Spleen (tissue), 11 donors: ENCODE measurements at regions not wholly inside any gene's neighbourhood (a gene's known extent, or its start where the extent isn't known, plus 50 kb on each side); places are given as distances from the start of the nearest gene placed in this dataset.

Source experiments
- DNase-seq: peaks from one replicate; pipeline ENCODE4 v3.0.0-alpha.2; 2020
- H3K27ac ChIP-seq, 8 donors: fragments of 200-600 bp; sonication (generic) in 7 of 8; 1 replicate in 4 of 8; 2 replicates in 4 of 8; pipeline versions ENCODE4 v1.5.0 to v1.8.0; 2016 to 2021; ENCODE audit warnings: inconsistent platforms in 4 of 8, mild to moderate bottlenecking in 4 of 8, moderate library complexity in 1 of 8
- H3K27me3 ChIP-seq, 7 donors: fragments of 200-600 bp; sonication (generic) in 6 of 7; replicated peaks in 1 of 7; 1 replicate in 4 of 7; 2 replicates in 3 of 7; pipeline versions ENCODE4 v1.5.0 to v1.8.0; 2016 to 2021; ENCODE audit warnings: inconsistent platforms in 3 of 7, mild to moderate bottlenecking in 1 of 7
- H3K36me3 ChIP-seq, 6 donors: fragments of 200-600 bp; sonication (generic) in 5 of 6; 1 replicate in 4 of 6; 2 replicates in 2 of 6; pipeline versions ENCODE4 v1.5.0 to v1.8.0; 2016 to 2021; ENCODE audit warnings: inconsistent platforms in 2 of 6
- H3K4me1 ChIP-seq, 6 donors: fragments of 200-600 bp; sonication (generic) in 5 of 6; 1 replicate in 3 of 6; 2 replicates in 3 of 6; pipeline versions ENCODE4 v1.5.0 to v1.8.0; 2016 to 2021; ENCODE audit warnings: inconsistent platforms in 3 of 6
- H3K4me3 ChIP-seq, 8 donors: fragments of 200-600 bp; sonication (generic) in 7 of 8; 1 replicate in 4 of 8; 2 replicates in 4 of 8; pipeline versions ENCODE4 v1.5.0 to v1.8.0; 2016 to 2021; ENCODE audit warnings: inconsistent platforms in 4 of 8, mild to moderate bottlenecking in 4 of 8, moderate library complexity in 2 of 8
- H3K9me3 ChIP-seq, 8 donors: fragments of 200-600 bp; sonication (generic) in 7 of 8; 1 replicate in 4 of 8; 2 replicates in 4 of 8; pipeline versions ENCODE4 v1.5.0 to v1.8.0; 2016 to 2021; ENCODE audit warnings: inconsistent platforms in 4 of 8
- CTCF ChIP-seq, 11 experiments: fragments of 200-600 bp in 7 of 11; fragments of 450-650 bp in 4 of 11; sonication (generic) in 4 of 11; IDR thresholded peaks in 8 of 11; conservative IDR thresholded peaks in 3 of 11; 1 replicate in 7 of 11; 2 replicates in 4 of 11; pipeline versions ENCODE4 v1.4.0 to v1.8.0; 2016 to 2021; ENCODE audit warnings: antibody characterized with exemption in 11 of 11, inconsistent platforms in 4 of 11, mild to moderate bottlenecking in 1 of 11
- POLR2A ChIP-seq, 3 donors: fragments of 450-650 bp; IDR thresholded peaks; one replicate each; pipeline ENCODE4 v1.5.1; 2017; ENCODE audit warnings: antibody characterized with exemption in 3 of 3, mild to moderate bottlenecking in 1 of 3
- POLR2AphosphoS5 ChIP-seq, 3 donors: sonication (generic); formaldehyde crosslinking; IDR thresholded peaks; one replicate each; pipeline ENCODE4 v1.5.1; 2017; ENCODE audit warnings: antibody characterized with exemption in 3 of 3
- WGBS, 5 donors: extraction: QIAGEN DNeasy Blood & Tissue Kit in 3 of 5; methylation state at CpG; one replicate each; pipeline versions ENCODE4 v1.1.5 to v1.1.7; 2013 to 2018; 5-methylcytosine and 5-hydroxymethylcytosine counted together
- intact Hi-C: fragments of 100-400 bp; cut with DNase I; formaldehyde crosslinking; loops from one replicate; pipeline ENCODE4 v1.15.0; 2023; ENCODE audit warnings: low total_unique reads
- donor health status: healthy with polysubstance abuse.
- donor health status: DM: no; HTN: no; CAD: no; lungs with moderate emphysema.
- donor health status: DM: no; HTN: no; CAD: no.
- donor health status: Bipolar disorder and iron deficiency.
- donor health status: healthy.
- donor health status: DM: no; HTN: no; CAD: no.
- donor health status: DM: yes; HTN: yes; CAD: no.

GRCh38 chr17:77665833-77666232 lies 292.7 kb upstream of the TNRC6C start:
- no peak overlapping the region for H3K4me3 ChIP-seq
- no peak for DNase-seq
- TF ChIP-seq POLR2AphosphoS5 (IDR thresholded peaks at IDR 0.05), result no peak
- no peak for TF ChIP-seq POLR2A (IDR thresholded peaks at IDR 0.05)
- no peak for TF ChIP-seq CTCF (IDR thresholded peaks at IDR 0.05 in 8 of 11, conservative IDR thresholded peaks at IDR 0.05 in 3 of 11)
- H3K4me1 ChIP-seq, result peaks cover 0 to 24% (median 13%) of the 10 kb centered on the region in 6 donors
- WGBS, 5 donors, result 78 to 94% (median 85%) methylated on average over 3 of the region's 3 CpGs
- intact Hi-C loops, result no loop called here
- no peaks in the 10 kb centered on the region for H3K27me3 ChIP-seq
- peak overlapping the region in 1 of 8 donors; percentile 75 for H3K27ac ChIP-seq
- H3K36me3 ChIP-seq, result no peaks in the 10 kb centered on the region
- H3K9me3 ChIP-seq, result peaks cover 0 to 21% (median 11%) of the 10 kb centered on the region in 8 donors

GRCh38 chr17:77666462-77666861 lies 292.0 kb upstream of the TNRC6C start:
- Histone ChIP-seq H3K4me3 (peak overlapping the region in 3 of 8 donors; percentile 17 to 58 (median 24)), H3K27me3 (no peaks in the 10 kb centered on the region), H3K4me1 (peaks cover 0 to 24% (median 13%) of the 10 kb centered on the region in 6 donors), H3K36me3 (no peaks in the 10 kb centered on the region), H3K9me3 (peaks cover 0 to 21% (median 11%) of the 10 kb centered on the region in 8 donors), H3K27ac (peak overlapping the region in 7 of 8 donors; percentile 29 to 75 (median 56))
- intact Hi-C loops, result no loop called here
- DNase-seq, result peak; percentile 21
- 8 to 14% (median 11%) methylated on average over 6 of the region's 6 CpGs for WGBS, 5 donors
- TF ChIP-seq POLR2A (IDR thresholded peaks at IDR 0.05), result no peak
- TF ChIP-seq CTCF (IDR thresholded peaks at IDR 0.05 in 8 of 11, conservative IDR thresholded peaks at IDR 0.05 in 3 of 11), result no peak
- no peak for TF ChIP-seq POLR2AphosphoS5 (IDR thresholded peaks at IDR 0.05)

- intact Hi-C loops, result no loop called here
- H3K4me1 ChIP-seq, result peaks cover 0 to 24% (median 13%) of the 10 kb centered on the region in 6 donors
- TF ChIP-seq POLR2AphosphoS5 (IDR thresholded peaks at IDR 0.05), result peak in 2 of 3 donors; percentile 20 to 35
- no peak for TF ChIP-seq CTCF (IDR thresholded peaks at IDR 0.05 in 8 of 11, conservative IDR thresholded peaks at IDR 0.05 in 3 of 11)
- H3K27me3 ChIP-seq, result no peaks in the 10 kb centered on the region
- WGBS, 5 donors, result 18 to 29% (median 23%) methylated on average over 7 of the region's 7 CpGs
- H3K36me3 ChIP-seq, result no peaks in the 10 kb centered on the region
- peaks cover 0 to 21% (median 11%) of the 10 kb centered on the region in 8 donors for H3K9me3 ChIP-seq
- H3K27ac ChIP-seq, result peak overlapping the region; percentile 13 to 75 (median 55)
- peak overlapping the region in 7 of 8 donors; percentile 11 to 58 (median 24) for H3K4me3 ChIP-seq
- DNase-seq, result peak; percentile 78
Measured at GRCh38 chr17:77666881-77667395, 291.6 kb upstream of the TNRC6C start.

DNA sequence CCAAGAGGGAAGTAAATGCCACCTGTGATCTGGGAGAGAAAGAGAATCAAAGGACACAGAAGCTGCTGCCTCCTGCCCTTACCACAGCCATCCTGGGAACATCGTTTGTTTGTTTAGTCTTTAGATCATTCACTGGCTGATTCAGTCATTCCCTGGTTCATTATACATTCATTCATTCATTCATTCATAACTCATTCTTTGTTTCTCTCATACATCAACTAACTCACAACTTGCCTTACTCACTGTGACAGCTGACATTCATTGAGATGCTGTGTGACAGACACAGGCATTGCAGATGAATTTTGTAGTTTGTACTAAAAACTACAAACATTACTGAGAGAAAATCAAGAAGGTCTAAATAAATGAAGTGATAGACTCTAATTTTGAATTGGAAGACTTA lies 291.0 kb upstream of the TNRC6C start:
- H3K9me3 ChIP-seq, result peaks cover 0 to 21% (median 11%) of the 10 kb centered on the region in 8 donors
- TF ChIP-seq POLR2AphosphoS5 (IDR thresholded peaks at IDR 0.05) (no peak), CTCF (IDR thresholded peaks at IDR 0.05 in 8 of 11, conservative IDR thresholded peaks at IDR 0.05 in 3 of 11) (no peak), POLR2A (IDR thresholded peaks at IDR 0.05) (no peak)
- H3K36me3 ChIP-seq, result no peaks in the 10 kb centered on the region
- H3K4me3 ChIP-seq, result peak overlapping the region in 6 of 8 donors; percentile 17 to 58 (median 24)
- no peak for DNase-seq
- intact Hi-C loops, result no loop called here
- H3K27ac ChIP-seq, result peak overlapping the region in 7 of 8 donors; percentile 13 to 75 (median 56)
- peaks cover 0 to 24% (median 13%) of the 10 kb centered on the region in 6 donors for H3K4me1 ChIP-seq
- no peaks in the 10 kb centered on the region for H3K27me3 ChIP-seq
- WGBS, 5 donors, result 21 to 43% (median 29%) methylated on average over 1 of the region's 1 CpG
